CD1c-positive myeloid dendritic cell (primary cell): ENCODE measurements at regions not wholly inside any gene's neighbourhood (a gene's known extent, or its start where the extent isn't known, plus 50 kb on each side); places are given as distances from the start of the nearest gene placed in this dataset.

ENCODE experiments used
- DNase-seq: peaks from one replicate; pipeline ENCODE4 v3.0.0-alpha.2; 2016; ENCODE audit errors: extremely low spot score

- DNase-seq = no peak
Observed at GRCh38 chr11:69348414-69349235, 54.7 kb downstream of the MYEOV start.

- DNase-seq = no peak
Observed at GRCh38 chr11:69350040-69350439, 56.1 kb downstream of the MYEOV start.

- DNase-seq = no peak
Observed at GRCh38 chr11:69350596-69350995, 56.6 kb downstream of the MYEOV start.

- DNase-seq = no peak
Observed at GRCh38 chr11:69351460-69351859, 57.5 kb downstream of the MYEOV start.

- no peak for DNase-seq
Observed at GRCh38 chr11:69352166-69352565, 58.2 kb downstream of the MYEOV start.

- DNase-seq = peak; percentile 61
Observed at GRCh38 chr11:69352715-69353319, 58.9 kb downstream of the MYEOV start.

GRCh38 chr11:69353696-69354544, 60.0 kb downstream of the MYEOV start:
- DNase-seq = no peak

- DNase-seq = no peak
Observed at GRCh38 chr11:69354545-69354897, 60.6 kb downstream of the MYEOV start.

- no peak for DNase-seq
Observed at GRCh38 chr11:69355346-69355940, 61.5 kb downstream of the MYEOV start.

- no peak for DNase-seq
Observed at GRCh38 chr11:69355959-69356702, 62.2 kb downstream of the MYEOV start.

- DNase-seq = no peak
Observed at GRCh38 chr11:69356703-69357457, 62.9 kb downstream of the MYEOV start.

GRCh38 chr11:69357458-69358397, 63.8 kb downstream of the MYEOV start:
- DNase-seq = no peak

GRCh38 chr11:69358398-69359020, 64.6 kb downstream of the MYEOV start:
- DNase-seq = no peak

GRCh38 chr11:69359735-69360480, 66.0 kb downstream of the MYEOV start:
- no peak for DNase-seq

GRCh38 chr11:69360606-69361005, 66.7 kb downstream of the MYEOV start:
- no peak for DNase-seq

GRCh38 chr11:69361048-69361447, 67.1 kb downstream of the MYEOV start:
- no peak for DNase-seq

- no peak for DNase-seq
Observed at GRCh38 chr11:69361466-69361865, 67.5 kb downstream of the MYEOV start.

GRCh38 chr11:69362315-69362714, 68.4 kb downstream of the MYEOV start:
- no peak for DNase-seq
